ENCODE measurements at regions not wholly inside any gene's neighbourhood (a gene's known extent, or its start where the extent isn't known, plus 50 kb on each side); places are given as distances from the start of the nearest gene placed in this dataset.

- H3K4me1 ChIP-seq (ENCODE audit: low read depth) = no peaks in the 10 kb centered on the region
- no peaks in the 10 kb centered on the region for H3K27me3 ChIP-seq
- no peak for DNase-seq (ENCODE audit: low read depth in 1 of 2, low spot score in 1 of 2)
- H3K36me3 ChIP-seq = no peaks in the 10 kb centered on the region
- no peaks in the 10 kb centered on the region for H3K9me3 ChIP-seq (ENCODE audit: low read depth)
- TF ChIP-seq CTCF (IDR thresholded peaks at IDR 0.05; ENCODE audit: low read depth, low read length) = no peak
- no peak overlapping the region for H3K4me3 ChIP-seq
- H3K27ac ChIP-seq = no peak overlapping the region
Observed at GRCh38 chr21:29245104-29245643, 53.5 kb upstream of the BACH1 start.

GRCh38 chr21:29245863-29246262 lies 52.9 kb upstream of the BACH1 start:
- DNase-seq (ENCODE audit: low read depth in 1 of 2, low spot score in 1 of 2) = no peak
- Histone ChIP-seq H3K4me3 (no peak overlapping the region), H3K4me1 (ENCODE audit: low read depth) (no peaks in the 10 kb centered on the region), H3K27me3 (no peaks in the 10 kb centered on the region), H3K9me3 (ENCODE audit: low read depth) (no peaks in the 10 kb centered on the region), H3K27ac (no peak overlapping the region), H3K36me3 (no peaks in the 10 kb centered on the region)
- no peak for TF ChIP-seq CTCF (IDR thresholded peaks at IDR 0.05; ENCODE audit: low read depth, low read length)

GRCh38 chr21:29246614-29247013 lies 52.1 kb upstream of the BACH1 start:
- Histone ChIP-seq H3K4me1 (ENCODE audit: low read depth) (no peaks in the 10 kb centered on the region), H3K27ac (no peak overlapping the region), H3K36me3 (no peaks in the 10 kb centered on the region), H3K27me3 (no peaks in the 10 kb centered on the region), H3K4me3 (no peak overlapping the region), H3K9me3 (ENCODE audit: low read depth) (no peaks in the 10 kb centered on the region)
- TF ChIP-seq CTCF (IDR thresholded peaks at IDR 0.05; ENCODE audit: low read depth, low read length) = no peak
- no peak for DNase-seq (ENCODE audit: low read depth in 1 of 2, low spot score in 1 of 2)

GRCh38 chr21:29248124-29248523 lies 50.6 kb upstream of the BACH1 start:
- H3K36me3 ChIP-seq = no peaks in the 10 kb centered on the region
- H3K9me3 ChIP-seq (ENCODE audit: low read depth) = no peaks in the 10 kb centered on the region
- H3K4me1 ChIP-seq (ENCODE audit: low read depth) = no peaks in the 10 kb centered on the region
- DNase-seq (ENCODE audit: low read depth in 1 of 2, low spot score in 1 of 2) = no peak
- H3K4me3 ChIP-seq = no peak overlapping the region
- no peak for TF ChIP-seq CTCF (IDR thresholded peaks at IDR 0.05; ENCODE audit: low read depth, low read length)
- no peak overlapping the region for H3K27ac ChIP-seq
- no peaks in the 10 kb centered on the region for H3K27me3 ChIP-seq

All from cardiac muscle cell (in vitro differentiated cells and primary cell).